Ovary (tissue), 7 donors: ENCODE measurements at regions not wholly inside any gene's neighbourhood (a gene's known extent, or its start where the extent isn't known, plus 50 kb on each side); places are given as distances from the start of the nearest gene placed in this dataset.
"Not testable (repeated sequence)": the region's sequence is repeated elsewhere in the genome, so short reads cannot be mapped to it uniquely, and the experiment has no call there.

ENCODE experiments used
- DNase-seq, 5 donors: peaks; one replicate each; pipeline ENCODE4 v3.0.0-alpha.2; 2019 to 2020
- H3K27ac ChIP-seq, 2 donors: fragments of 200-600 bp; one replicate each; pipeline versions ENCODE4 v1.5.1 to v1.8.0; 2019 to 2022
- H3K27me3 ChIP-seq: fragments of 200-600 bp; one replicate; pipeline ENCODE4 v1.8.0; 2022
- H3K36me3 ChIP-seq: fragments of 200-600 bp; sonication (generic); one replicate; pipeline ENCODE4 v1.5.1; 2019
- H3K4me1 ChIP-seq: one replicate; pipeline ENCODE4 v1.8.1; 2013; ENCODE audit warnings: mild to moderate bottlenecking, moderate library complexity; ENCODE audit not compliant: insufficient read depth
- H3K4me3 ChIP-seq: fragments of 200-600 bp; sonication (generic); one replicate; pipeline ENCODE4 v1.5.1; 2017
- H3K9me3 ChIP-seq, 2 donors: fragments of 200-600 bp in 1 of 2; sonication (generic) in 1 of 2; one replicate each; pipeline versions ENCODE4 v1.5.1 to v1.8.1; 2013 to 2019; ENCODE audit warnings: mild to moderate bottlenecking in 1 of 2, moderate library complexity in 1 of 2
- EP300 ChIP-seq: sonication (generic); formaldehyde crosslinking; IDR thresholded peaks from one replicate; pipeline ENCODE4 v1.6.1; 2017; ENCODE audit warnings: antibody characterized with exemption
- POLR2A ChIP-seq: fragments of 450-650 bp; IDR thresholded peaks from one replicate; pipeline ENCODE4 v1.6.1; 2017; ENCODE audit warnings: antibody characterized with exemption, mild to moderate bottlenecking, moderate library complexity
- WGBS, 3 donors: extraction: QIAGEN DNeasy Blood & Tissue Kit in 1 of 3; methylation state at CpG; one replicate each; pipeline versions ENCODE4 v1.1.5 to v1.1.7; 2013 to 2017; 5-methylcytosine and 5-hydroxymethylcytosine counted together
- intact Hi-C, 4 donors: fragments of 100-400 bp; cut with DNase I; formaldehyde crosslinking; loops; one replicate each; pipeline versions ENCODE4 v1.11.0 to v1.15.1; 2022 to 2023
- TF ChIP-seq, protein P1 (sequence below), 3 donors: fragments of 450-650 bp in 2 of 3; fragments of 200-600 bp in 1 of 3; IDR thresholded peaks; one replicate each; pipeline versions ENCODE4 v1.5.1 to v1.8.0; 2016 to 2022; ENCODE audit warnings: antibody characterized with exemption in 3 of 3, mild to moderate bottlenecking in 1 of 3
- donor health status: DM: no; HTN: no; CAD: no; lungs with moderate emphysema.
- donor health status: DM: no; HTN: no; CAD: no.
- donor health status: Bipolar disorder and iron deficiency.
- donor health status: DM: no; HTN: no; CAD: no.
- donor health status: DM: yes; HTN: yes; CAD: no.

- no peaks in the 10 kb centered on the region for H3K27me3 ChIP-seq
- H3K4me1 ChIP-seq: no peaks in the 10 kb centered on the region
- no peak overlapping the region for H3K27ac ChIP-seq
- TF ChIP-seq, protein P1, sequence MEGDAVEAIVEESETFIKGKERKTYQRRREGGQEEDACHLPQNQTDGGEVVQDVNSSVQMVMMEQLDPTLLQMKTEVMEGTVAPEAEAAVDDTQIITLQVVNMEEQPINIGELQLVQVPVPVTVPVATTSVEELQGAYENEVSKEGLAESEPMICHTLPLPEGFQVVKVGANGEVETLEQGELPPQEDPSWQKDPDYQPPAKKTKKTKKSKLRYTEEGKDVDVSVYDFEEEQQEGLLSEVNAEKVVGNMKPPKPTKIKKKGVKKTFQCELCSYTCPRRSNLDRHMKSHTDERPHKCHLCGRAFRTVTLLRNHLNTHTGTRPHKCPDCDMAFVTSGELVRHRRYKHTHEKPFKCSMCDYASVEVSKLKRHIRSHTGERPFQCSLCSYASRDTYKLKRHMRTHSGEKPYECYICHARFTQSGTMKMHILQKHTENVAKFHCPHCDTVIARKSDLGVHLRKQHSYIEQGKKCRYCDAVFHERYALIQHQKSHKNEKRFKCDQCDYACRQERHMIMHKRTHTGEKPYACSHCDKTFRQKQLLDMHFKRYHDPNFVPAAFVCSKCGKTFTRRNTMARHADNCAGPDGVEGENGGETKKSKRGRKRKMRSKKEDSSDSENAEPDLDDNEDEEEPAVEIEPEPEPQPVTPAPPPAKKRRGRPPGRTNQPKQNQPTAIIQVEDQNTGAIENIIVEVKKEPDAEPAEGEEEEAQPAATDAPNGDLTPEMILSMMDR (IDR thresholded peaks at IDR 0.05): no peak
- no peak for TF ChIP-seq POLR2A
- TF ChIP-seq EP300: no peak
- 0 to 8% (median 2%) methylated on average over 5 of the region's 5 CpGs for WGBS, 3 donors
- H3K36me3 ChIP-seq: no peaks in the 10 kb centered on the region
- H3K9me3 ChIP-seq: no peaks in the 10 kb centered on the region
- DNase-seq: no peak
- H3K4me3 ChIP-seq: no peak overlapping the region
- intact Hi-C loops: no loop called here
These were observed 193.6 kb downstream of the MBL2 start for GRCh38 chr10:52578871-52579405.

GRCh38 chr10:52581636-52582035, 190.9 kb downstream of the MBL2 start:
- H3K36me3 ChIP-seq, H3K4me3 ChIP-seq, H3K27me3 ChIP-seq, H3K9me3 ChIP-seq, H3K4me1 ChIP-seq, DNase-seq, intact Hi-C loops, H3K27ac ChIP-seq: not testable (repeated sequence)
- WGBS, 3 donors: 83 to 92% (median 86%) methylated on average over 2 of the region's 2 CpGs

GRCh38 chr10:52583336-52583735, 189.2 kb downstream of the MBL2 start:
- no peaks in the 10 kb centered on the region for H3K36me3 ChIP-seq
- DNase-seq: no peak
- H3K4me3 ChIP-seq: no peak overlapping the region
- no peak for TF ChIP-seq POLR2A
- no peak for TF ChIP-seq EP300
- TF ChIP-seq, protein P1 (IDR thresholded peaks at IDR 0.05): no peak
- H3K27ac ChIP-seq: no peak overlapping the region
- no peaks in the 10 kb centered on the region for H3K9me3 ChIP-seq
- H3K27me3 ChIP-seq: no peaks in the 10 kb centered on the region
- intact Hi-C loops: no loop called here
- H3K4me1 ChIP-seq: no peaks in the 10 kb centered on the region

GRCh38 chr10:52586710-52587109, 185.9 kb downstream of the MBL2 start:
- DNase-seq: no peak
- no peaks in the 10 kb centered on the region for H3K4me1 ChIP-seq

DNA sequence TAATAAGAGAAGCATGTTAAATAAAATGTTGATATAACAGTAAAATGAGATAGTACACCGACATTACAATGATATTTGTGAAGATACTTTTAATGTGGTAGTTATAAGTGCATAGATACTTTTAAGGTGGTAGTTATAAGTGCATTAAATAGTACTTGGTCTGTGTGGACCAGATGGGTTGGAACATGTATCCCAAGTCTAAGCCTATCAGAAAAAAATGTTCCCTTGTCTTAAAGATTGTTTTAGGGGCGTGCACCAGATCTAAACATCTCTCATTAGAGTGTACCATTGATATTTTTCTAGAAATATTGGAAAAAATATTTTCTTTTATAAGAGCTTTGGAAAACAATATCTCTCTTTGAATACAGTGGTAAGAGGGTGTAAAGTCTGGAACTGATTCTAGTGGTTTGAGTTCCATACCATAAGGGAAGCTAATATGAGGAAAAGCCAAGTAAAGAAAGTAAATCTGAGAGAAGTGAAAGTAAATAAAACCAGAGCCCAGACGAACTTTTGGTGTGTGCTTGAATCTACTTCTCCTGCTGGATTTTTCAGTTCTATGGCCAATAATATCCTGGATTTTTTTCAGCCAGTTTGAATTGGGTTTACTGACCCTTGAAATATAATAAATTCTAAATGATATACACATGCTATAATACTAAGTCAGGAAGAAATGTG, 175.3 kb downstream of the MBL2 start:
- no peak overlapping the region for H3K27ac ChIP-seq
- TF ChIP-seq POLR2A (no peak), EP300 (no peak)
- TF ChIP-seq, protein P1 (IDR thresholded peaks at IDR 0.05): no peak
- WGBS, 3 donors: 49 to 58% (median 51%) methylated on average over 3 of the region's 3 CpGs

More at GRCh38 chr10:52586710-52587109, 185.9 kb downstream of the MBL2 start:
- 41 to 88% (median 75%) methylated on average over 2 of the region's 2 CpGs for WGBS, 3 donors
- Histone ChIP-seq H3K36me3 (no peaks in the 10 kb centered on the region), H3K4me3 (no peak overlapping the region), H3K9me3 (no peaks in the 10 kb centered on the region), H3K27ac (no peak overlapping the region), H3K27me3 (no peaks in the 10 kb centered on the region)
- TF ChIP-seq, protein P1 (IDR thresholded peaks at IDR 0.05): no peak
- intact Hi-C loops: no loop called here

More for the DNA sequence above, 175.3 kb downstream of the MBL2 start:
- DNase-seq: no peak
- intact Hi-C loops: no loop called here
- Histone ChIP-seq H3K4me3 (no peak overlapping the region), H3K36me3 (no peaks in the 10 kb centered on the region), H3K4me1 (no peaks in the 10 kb centered on the region), H3K27me3 (no peaks in the 10 kb centered on the region), H3K9me3 (no peaks in the 10 kb centered on the region)
